IgD-negative memory B cell (primary cell): ENCODE measurements at regions not wholly inside any gene's neighbourhood (a gene's known extent, or its start where the extent isn't known, plus 50 kb on each side); places are given as distances from the start of the nearest gene placed in this dataset.

Experiments
- H3K27ac Mint-ChIP-seq, 3 donors: one replicate each; pipeline ENCODE4 v1.8.0; 2020 to 2022; ENCODE audit warnings: mild to moderate bottlenecking in 3 of 3, mixed read lengths in 3 of 3, moderate library complexity in 1 of 3
- H3K27me3 Mint-ChIP-seq: one replicate; pipeline ENCODE4 v1.8.0; 2021; ENCODE audit warnings: mixed read lengths
- H3K36me3 Mint-ChIP-seq: one replicate; pipeline ENCODE4 v1.8.0; 2020; ENCODE audit warnings: mild to moderate bottlenecking, mixed read lengths
- H3K4me1 Mint-ChIP-seq, 3 donors: one replicate each; pipeline ENCODE4 v1.8.0; 2020 to 2022; ENCODE audit warnings: mixed read lengths in 3 of 3, mild to moderate bottlenecking in 1 of 3
- H3K4me3 Mint-ChIP-seq, 4 donors: one replicate each; pipeline ENCODE4 v1.8.0; 2020 to 2022; ENCODE audit warnings: mild to moderate bottlenecking in 4 of 4, mixed read lengths in 4 of 4, moderate library complexity in 3 of 4
- H3K9me3 Mint-ChIP-seq, 3 donors: one replicate each; pipeline ENCODE4 v1.8.0; 2020 to 2021; ENCODE audit warnings: mixed read lengths in 3 of 3, mild to moderate bottlenecking in 1 of 3

GRCh38 chr16:88276591-88276990 lies 106.2 kb upstream of the ZNF469 start:
- Mint-ChIP-seq H3K27me3 (no peaks in the 10 kb centered on the region), H3K9me3 (peaks cover 0 to 3% (median 0%) of the 10 kb centered on the region in 3 donors), H3K36me3 (no peaks in the 10 kb centered on the region), H3K4me1 (peaks cover 0 to 2% (median 0%) of the 10 kb centered on the region in 3 donors), H3K27ac (no peak overlapping the region), H3K4me3 (peak overlapping the region in 1 of 4 donors; percentile 54)

- no peak overlapping the region for H3K4me3 Mint-ChIP-seq
- H3K27me3 Mint-ChIP-seq, result peaks cover 1% of the 10 kb centered on the region
- H3K36me3 Mint-ChIP-seq, result no peaks in the 10 kb centered on the region
- peaks cover 0 to 1% (median 0%) of the 10 kb centered on the region in 3 donors for H3K9me3 Mint-ChIP-seq
- H3K27ac Mint-ChIP-seq, result no peak overlapping the region
- H3K4me1 Mint-ChIP-seq, result peaks cover 0 to 2% (median 0%) of the 10 kb centered on the region in 3 donors
Measured at GRCh38 chr16:88279998-88280397, 102.8 kb upstream of the ZNF469 start.

- no peaks in the 10 kb centered on the region for H3K4me1 Mint-ChIP-seq
- peaks cover 1% of the 10 kb centered on the region for H3K27me3 Mint-ChIP-seq
- H3K27ac Mint-ChIP-seq, result no peak overlapping the region
- no peaks in the 10 kb centered on the region for H3K36me3 Mint-ChIP-seq
- H3K4me3 Mint-ChIP-seq, result no peak overlapping the region
- H3K9me3 Mint-ChIP-seq, result peaks cover 0 to 2% (median 0%) of the 10 kb centered on the region in 3 donors
Measured at GRCh38 chr16:88281858-88282563, 100.7 kb upstream of the ZNF469 start.

- Mint-ChIP-seq H3K4me3 (no peak overlapping the region), H3K4me1 (no peaks in the 10 kb centered on the region), H3K36me3 (no peaks in the 10 kb centered on the region), H3K27ac (no peak overlapping the region), H3K9me3 (peaks cover 0 to 6% (median 0%) of the 10 kb centered on the region in 3 donors), H3K27me3 (peaks cover 1% of the 10 kb centered on the region)
Measured at GRCh38 chr16:88282564-88283395, 100.0 kb upstream of the ZNF469 start.

- no peak overlapping the region for H3K27ac Mint-ChIP-seq
- no peaks in the 10 kb centered on the region for H3K36me3 Mint-ChIP-seq
- H3K4me1 Mint-ChIP-seq, result no peaks in the 10 kb centered on the region
- peaks cover 0 to 6% (median 0%) of the 10 kb centered on the region in 3 donors for H3K9me3 Mint-ChIP-seq
- H3K27me3 Mint-ChIP-seq, result peaks cover 1% of the 10 kb centered on the region
- no peak overlapping the region for H3K4me3 Mint-ChIP-seq
Measured at GRCh38 chr16:88283596-88283995, 99.2 kb upstream of the ZNF469 start.

GRCh38 chr16:88284101-88284500 lies 98.7 kb upstream of the ZNF469 start:
- no peaks in the 10 kb centered on the region for H3K36me3 Mint-ChIP-seq

GRCh38 chr16:88284626-88285513 lies 97.9 kb upstream of the ZNF469 start:
- Mint-ChIP-seq H3K36me3 (no peaks in the 10 kb centered on the region), H3K9me3 (peaks cover 0 to 6% (median 0%) of the 10 kb centered on the region in 3 donors), H3K27me3 (peaks cover 1% of the 10 kb centered on the region), H3K27ac (no peak overlapping the region), H3K4me3 (no peak overlapping the region), H3K4me1 (no peaks in the 10 kb centered on the region)

More at GRCh38 chr16:88284101-88284500, 98.7 kb upstream of the ZNF469 start:
- H3K27me3 Mint-ChIP-seq, result peaks cover 1% of the 10 kb centered on the region
- peaks cover 0 to 6% (median 0%) of the 10 kb centered on the region in 3 donors for H3K9me3 Mint-ChIP-seq
- H3K4me3 Mint-ChIP-seq, result no peak overlapping the region
- H3K27ac Mint-ChIP-seq, result no peak overlapping the region
- no peaks in the 10 kb centered on the region for H3K4me1 Mint-ChIP-seq

- Mint-ChIP-seq H3K27me3 (peaks cover 1% of the 10 kb centered on the region), H3K4me1 (no peaks in the 10 kb centered on the region), H3K4me3 (no peak overlapping the region), H3K27ac (no peak overlapping the region), H3K36me3 (no peaks in the 10 kb centered on the region), H3K9me3 (peaks cover 0 to 7% (median 0%) of the 10 kb centered on the region in 3 donors)
Measured at GRCh38 chr16:88285514-88285822, 97.3 kb upstream of the ZNF469 start.

- Mint-ChIP-seq H3K36me3 (no peaks in the 10 kb centered on the region), H3K9me3 (peaks cover 0 to 10% (median 0%) of the 10 kb centered on the region in 3 donors), H3K4me3 (no peak overlapping the region), H3K27ac (no peak overlapping the region), H3K27me3 (peaks cover 3% of the 10 kb centered on the region), H3K4me1 (no peaks in the 10 kb centered on the region)
Measured at GRCh38 chr16:88286301-88286923, 96.3 kb upstream of the ZNF469 start.

- peaks cover 0 to 10% (median 0%) of the 10 kb centered on the region in 3 donors for H3K9me3 Mint-ChIP-seq
- H3K27ac Mint-ChIP-seq, result no peak overlapping the region
- H3K4me1 Mint-ChIP-seq, result no peaks in the 10 kb centered on the region
- no peak overlapping the region for H3K4me3 Mint-ChIP-seq
- no peaks in the 10 kb centered on the region for H3K36me3 Mint-ChIP-seq
- peaks cover 3% of the 10 kb centered on the region for H3K27me3 Mint-ChIP-seq
Measured at GRCh38 chr16:88287219-88287618, 95.5 kb upstream of the ZNF469 start.

- Mint-ChIP-seq H3K4me1 (no peaks in the 10 kb centered on the region), H3K27me3 (peaks cover 2% of the 10 kb centered on the region), H3K4me3 (no peak overlapping the region), H3K27ac (no peak overlapping the region), H3K36me3 (no peaks in the 10 kb centered on the region), H3K9me3 (peaks cover 0 to 11% (median 4%) of the 10 kb centered on the region in 3 donors)
Measured at GRCh38 chr16:88288303-88288702, 94.5 kb upstream of the ZNF469 start.

GRCh38 chr16:88289001-88289400 lies 93.8 kb upstream of the ZNF469 start:
- peaks cover 0 to 11% (median 5%) of the 10 kb centered on the region in 3 donors for H3K9me3 Mint-ChIP-seq

GRCh38 chr16:88289561-88289960 lies 93.2 kb upstream of the ZNF469 start:
- Mint-ChIP-seq H3K4me1 (no peaks in the 10 kb centered on the region), H3K9me3 (peaks cover 0 to 12% (median 5%) of the 10 kb centered on the region in 3 donors), H3K4me3 (no peak overlapping the region), H3K27ac (no peak overlapping the region), H3K27me3 (peaks cover 2% of the 10 kb centered on the region), H3K36me3 (no peaks in the 10 kb centered on the region)

More at GRCh38 chr16:88289001-88289400, 93.8 kb upstream of the ZNF469 start:
- no peaks in the 10 kb centered on the region for H3K36me3 Mint-ChIP-seq
- no peak overlapping the region for H3K4me3 Mint-ChIP-seq
- peaks cover 2% of the 10 kb centered on the region for H3K27me3 Mint-ChIP-seq
- no peak overlapping the region for H3K27ac Mint-ChIP-seq
- no peaks in the 10 kb centered on the region for H3K4me1 Mint-ChIP-seq

- no peaks in the 10 kb centered on the region for H3K4me1 Mint-ChIP-seq
- no peak overlapping the region for H3K27ac Mint-ChIP-seq
- H3K4me3 Mint-ChIP-seq, result no peak overlapping the region
- no peaks in the 10 kb centered on the region for H3K36me3 Mint-ChIP-seq
- H3K9me3 Mint-ChIP-seq, result peaks cover 0 to 14% (median 5%) of the 10 kb centered on the region in 3 donors
- H3K27me3 Mint-ChIP-seq, result peaks cover 2% of the 10 kb centered on the region
Measured at GRCh38 chr16:88289968-88290401, 92.8 kb upstream of the ZNF469 start.
